Activated CD8-positive, alpha-beta T cell treated with anti-CD3 and anti-CD28 coated beads for 36 hours (primary cell): ENCODE measurements at regions not wholly inside any gene's neighbourhood (a gene's known extent, or its start where the extent isn't known, plus 50 kb on each side); places are given as distances from the start of the nearest gene placed in this dataset.

Experiments
- ATAC-seq: fragments of 200-7000 bp; cut with Tn5 transposase; one replicate; pipeline ENCODE4 v1.10.0; 2021; ENCODE audit warnings: mild to moderate bottlenecking, moderate library complexity
- CTCF ChIA-PET: fragments of 350-600 bp; sonication (Branson Sonifier 250); formaldehyde crosslinking; loops from one replicate; lab custom pipeline; 2021; ENCODE audit warnings: antibody characterized with exemption; lab: Charles Lee
- POLR2A ChIA-PET: fragments of 350-600 bp; sonication (Branson Sonifier 250); formaldehyde crosslinking; loops from one replicate; lab custom pipeline; 2021; ENCODE audit warnings: antibody characterized with exemption; lab: Charles Lee
- DNase-seq: peaks from one replicate; pipeline ENCODE4 v3.0.0-alpha.2; 2020
- H3K27ac Mint-ChIP-seq: one replicate; pipeline ENCODE4 v1.8.0; 2021; ENCODE audit warnings: mild to moderate bottlenecking, mixed read lengths
- H3K27me3 Mint-ChIP-seq: one replicate; pipeline ENCODE4 v1.8.0; 2021; ENCODE audit warnings: mixed read lengths
- H3K36me3 Mint-ChIP-seq: one replicate; pipeline ENCODE4 v1.8.0; 2021; ENCODE audit warnings: low read depth, mixed read lengths
- H3K4me1 Mint-ChIP-seq: one replicate; pipeline ENCODE4 v1.8.0; 2021; ENCODE audit warnings: low read depth, mixed read lengths
- H3K4me3 Mint-ChIP-seq: one replicate; pipeline ENCODE4 v1.8.0; 2021; ENCODE audit warnings: mild to moderate bottlenecking, moderate library complexity, mixed read lengths
- H3K9me3 Mint-ChIP-seq: one replicate; pipeline ENCODE4 v1.8.0; 2021; ENCODE audit warnings: mixed read lengths
- CTCF ChIP-seq: fragments of 200-600 bp; IDR thresholded peaks from one replicate; pipeline ENCODE4 v1.8.0; 2022; ENCODE audit warnings: antibody characterized with exemption, mild to moderate bottlenecking
- intact Hi-C: fragments of 100-400 bp; cut with micrococcal nuclease; formaldehyde crosslinking; loops from one replicate; pipeline ENCODE4 v1.10.0; 2022

DNA sequence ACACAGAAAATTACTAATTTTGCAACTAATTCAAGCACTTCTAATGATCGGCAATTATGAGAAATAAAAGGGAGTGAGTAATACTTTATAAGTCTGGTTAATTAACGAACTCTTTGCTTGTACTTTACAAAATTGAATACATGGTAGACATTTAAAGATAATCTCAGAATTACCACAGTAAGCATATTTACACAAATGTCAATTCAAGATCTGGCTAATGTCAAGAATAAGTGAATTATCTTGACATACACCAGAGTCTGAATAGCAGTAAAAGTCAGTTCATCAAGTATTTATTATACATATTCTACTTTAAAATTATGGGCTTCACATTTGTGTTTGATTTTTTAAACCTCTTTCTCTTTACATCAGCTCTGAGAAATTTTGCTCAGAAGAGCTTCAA lies 643.4 kb downstream of the OLFM4 start:
- DNase-seq = no peak
- Mint-ChIP-seq H3K4me3 (no peak overlapping the region), H3K27ac (no peak overlapping the region), H3K36me3 (no peaks in the 10 kb centered on the region), H3K27me3 (no peaks in the 10 kb centered on the region), H3K4me1 (no peaks in the 10 kb centered on the region), H3K9me3 (peaks cover 15% of the 10 kb centered on the region)
- ATAC-seq = no peak
- no peak for TF ChIP-seq CTCF
- POLR2A ChIA-PET = no interaction called here
- CTCF ChIA-PET = no interaction called here
- intact Hi-C loops = no loop called here

DNA sequence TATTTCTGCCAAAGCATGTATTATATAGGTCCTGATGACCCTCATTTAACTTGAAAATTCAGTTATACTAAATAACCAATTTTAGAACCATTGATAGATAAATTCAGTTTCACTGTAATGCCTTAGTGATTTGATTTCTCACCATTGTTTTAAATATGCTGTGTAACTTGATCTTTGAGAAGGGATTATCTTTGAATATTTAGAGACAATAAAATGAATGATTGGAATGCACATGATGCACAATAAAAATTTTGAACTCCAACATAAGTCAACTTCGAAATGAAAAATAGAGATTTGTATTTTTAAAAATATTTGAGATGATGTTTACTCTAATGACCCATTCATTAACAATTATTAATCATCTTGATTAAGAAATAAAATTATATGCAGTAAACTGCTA lies 654.5 kb downstream of the OLFM4 start:
- no peak for TF ChIP-seq CTCF
- no peaks in the 10 kb centered on the region for H3K27me3 Mint-ChIP-seq
- POLR2A ChIA-PET = no interaction called here
- peaks cover 19% of the 10 kb centered on the region for H3K9me3 Mint-ChIP-seq
- no peak for ATAC-seq
- intact Hi-C loops = no loop called here
- CTCF ChIA-PET = no interaction called here
- DNase-seq = no peak
- no peaks in the 10 kb centered on the region for H3K36me3 Mint-ChIP-seq
- H3K27ac Mint-ChIP-seq = no peak overlapping the region
- H3K4me1 Mint-ChIP-seq = no peaks in the 10 kb centered on the region
- H3K4me3 Mint-ChIP-seq = no peak overlapping the region

GRCh38 chr13:53683608-53684007 lies 655.0 kb downstream of the OLFM4 start:
- Mint-ChIP-seq H3K4me1 (no peaks in the 10 kb centered on the region), H3K9me3 (peaks cover 24% of the 10 kb centered on the region), H3K4me3 (no peak overlapping the region), H3K27me3 (no peaks in the 10 kb centered on the region), H3K27ac (no peak overlapping the region), H3K36me3 (no peaks in the 10 kb centered on the region)
- no peak for ATAC-seq
- intact Hi-C loops = no loop called here
- POLR2A ChIA-PET = no interaction called here
- CTCF ChIA-PET = no interaction called here
- DNase-seq = no peak
- no peak for TF ChIP-seq CTCF

DNA sequence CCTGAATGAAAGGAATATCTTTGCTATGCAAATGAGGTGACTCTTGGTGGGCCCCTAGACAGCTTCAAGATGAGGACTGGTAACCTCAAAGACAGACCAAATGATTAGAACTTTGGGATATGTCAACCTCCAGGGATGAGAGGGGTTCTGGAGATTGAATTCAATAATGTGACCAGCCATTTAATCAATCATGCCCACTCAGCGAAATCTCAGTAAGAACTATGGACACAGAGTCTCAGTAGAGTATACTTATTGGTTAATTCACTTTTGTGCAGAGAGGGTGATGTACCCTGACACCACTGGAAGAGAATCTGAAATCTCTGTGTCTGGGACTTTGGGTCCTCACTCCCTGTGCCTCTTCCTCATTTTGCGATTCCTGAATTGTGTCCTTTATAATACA lies 662.8 kb downstream of the OLFM4 start:
- Mint-ChIP-seq H3K27ac (no peak overlapping the region), H3K4me3 (no peak overlapping the region), H3K9me3 (peaks cover 22% of the 10 kb centered on the region), H3K4me1 (no peaks in the 10 kb centered on the region), H3K27me3 (no peaks in the 10 kb centered on the region), H3K36me3 (no peaks in the 10 kb centered on the region)
- ChIA-PET POLR2A (no interaction called here), CTCF (no interaction called here)
- intact Hi-C loops = no loop called here
- TF ChIP-seq CTCF = no peak
- DNase-seq = no peak
- ATAC-seq = no peak

GRCh38 chr13:53694814-53695532 lies 666.4 kb downstream of the OLFM4 start:
- ATAC-seq = no peak
- Mint-ChIP-seq H3K36me3 (no peaks in the 10 kb centered on the region), H3K4me1 (no peaks in the 10 kb centered on the region), H3K27ac (no peak overlapping the region), H3K4me3 (no peak overlapping the region), H3K27me3 (no peaks in the 10 kb centered on the region), H3K9me3 (peaks cover 16% of the 10 kb centered on the region)
- ChIA-PET POLR2A (no interaction called here), CTCF (no interaction called here)
- DNase-seq = no peak
- intact Hi-C loops = no loop called here
- no peak for TF ChIP-seq CTCF
